GM21723 (cell line): ENCODE measurements at regions not wholly inside any gene's neighbourhood (a gene's known extent, or its start where the extent isn't known, plus 50 kb on each side); places are given as distances from the start of the nearest gene placed in this dataset.
"Not testable (repeated sequence)": the region's sequence is repeated elsewhere in the genome, so short reads cannot be mapped to it uniquely, and the experiment has no call there.

Source experiments
- ATAC-seq: cut with Tn5 transposase; IDR thresholded peaks from one replicate; pipeline ENCODE4 v1.9.1; 2021; ENCODE audit warnings: mild to moderate bottlenecking, moderate library complexity; ENCODE audit not compliant: unreplicated experiment

- no peak for ATAC-seq
Observed at GRCh38 chr11:37141707-37142106, 543.7 kb upstream of the RAG2 start.

- ATAC-seq: not testable (repeated sequence)
Observed at GRCh38 chr11:37135606-37136005, 537.6 kb upstream of the RAG2 start.

- no peak for ATAC-seq
Observed at GRCh38 chr11:37134637-37135036, 536.6 kb upstream of the RAG2 start.

- no peak for ATAC-seq
Observed at GRCh38 chr11:37124384-37124783, 526.3 kb upstream of the RAG2 start.

GRCh38 chr11:37115963-37116362 lies 517.9 kb upstream of the RAG2 start:
- no peak for ATAC-seq

GRCh38 chr11:37110385-37110784 lies 512.3 kb upstream of the RAG2 start:
- no peak for ATAC-seq

- ATAC-seq: no peak
Observed at GRCh38 chr11:37109286-37109585, 511.2 kb upstream of the RAG2 start.

GRCh38 chr11:37108436-37109285 lies 510.6 kb upstream of the RAG2 start:
- ATAC-seq: no peak

- ATAC-seq: no peak
Observed at GRCh38 chr11:37107831-37108230, 509.8 kb upstream of the RAG2 start.

- ATAC-seq: no peak
Observed at GRCh38 chr11:37107415-37107814, 509.4 kb upstream of the RAG2 start.

GRCh38 chr11:37105427-37105826 lies 507.4 kb upstream of the RAG2 start:
- ATAC-seq: no peak

GRCh38 chr11:37104380-37104779 lies 506.3 kb upstream of the RAG2 start:
- no peak for ATAC-seq

GRCh38 chr11:37100008-37100407 lies 502.0 kb upstream of the RAG2 start:
- no peak for ATAC-seq

GRCh38 chr11:37092487-37092886 lies 494.5 kb upstream of the RAG2 start:
- ATAC-seq: no peak

- ATAC-seq: no peak
Observed at GRCh38 chr11:37089439-37089838, 491.4 kb upstream of the RAG2 start.

GRCh38 chr11:37088573-37088910 lies 490.5 kb upstream of the RAG2 start:
- no peak for ATAC-seq

- ATAC-seq: no peak
Observed at GRCh38 chr11:37087650-37088572, 489.9 kb upstream of the RAG2 start.

- ATAC-seq: no peak
Observed at GRCh38 chr11:37078521-37078920, 480.5 kb upstream of the RAG2 start.

- no peak for ATAC-seq
Observed at GRCh38 chr11:37076866-37077265, 478.8 kb upstream of the RAG2 start.

GRCh38 chr11:37072538-37073055 lies 474.6 kb upstream of the RAG2 start:
- no peak for ATAC-seq

- no peak for ATAC-seq
Observed at GRCh38 chr11:37050311-37050710, 452.3 kb upstream of the RAG2 start.

GRCh38 chr11:37040921-37041320 lies 442.9 kb upstream of the RAG2 start:
- ATAC-seq: no peak
